ENCODE measurements at regions not wholly inside any gene's neighbourhood (a gene's known extent, or its start where the extent isn't known, plus 50 kb on each side); places are given as distances from the start of the nearest gene placed in this dataset.
"Not testable (repeated sequence)": the region's sequence is repeated elsewhere in the genome, so short reads cannot be mapped to it uniquely, and the experiment has no call there.

DNA sequence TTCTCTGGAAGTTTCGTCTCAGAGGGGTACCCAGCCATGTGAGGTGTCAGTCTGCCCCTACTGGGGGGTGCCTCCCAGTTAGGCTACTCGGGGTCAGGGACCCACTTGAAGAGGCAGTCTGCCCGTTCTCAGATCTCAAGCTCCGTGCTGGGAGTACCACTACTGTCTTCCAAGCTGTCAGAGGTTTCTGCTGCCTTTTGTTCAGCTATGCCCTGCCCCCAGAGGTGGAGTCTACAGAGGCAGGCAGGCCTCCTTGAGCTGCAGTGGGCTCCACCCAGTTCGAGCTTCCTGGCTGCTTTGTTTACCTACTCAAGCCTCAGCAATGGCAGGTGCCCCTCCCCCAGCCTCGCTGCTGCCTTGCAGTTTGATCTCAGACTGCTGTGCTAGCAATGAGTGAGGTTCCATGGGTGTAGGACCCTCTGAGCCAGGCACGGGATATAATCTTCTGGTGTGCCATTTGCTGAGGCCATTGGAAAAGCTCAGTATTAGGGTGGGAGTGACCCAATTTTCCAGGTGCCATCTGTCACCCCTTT lies 71.0 kb upstream of the SH3GLB1 start:
- not testable (repeated sequence) for DNase-seq; H3K36me3 Mint-ChIP-seq (ENCODE audit: low read depth); H3K4me3 Mint-ChIP-seq; H3K4me1 ChIP-seq (ENCODE audit: control insufficient read depth, insufficient read depth, low read length); H3K27ac ChIP-seq (ENCODE audit: low read depth, low read length); H3K4me1 Mint-ChIP-seq; H3K27me3 ChIP-seq (ENCODE audit: control insufficient read depth, insufficient read depth, low read length, poor library complexity, severe bottlenecking); H3K9ac ChIP-seq (ENCODE audit: extremely low read depth, low read length, poor library complexity, severe bottlenecking); H3K36me3 ChIP-seq (ENCODE audit: control insufficient read depth, insufficient read depth, low read length); H3K9me3 ChIP-seq (ENCODE audit: control insufficient read depth, low read length); H3K27me3 Mint-ChIP-seq (ENCODE audit: insufficient read depth); H3K4me3 ChIP-seq (ENCODE audit: low read length); H3K27ac Mint-ChIP-seq
- H3K9me3 Mint-ChIP-seq = peaks cover 42% of the 10 kb centered on the region
- WGBS, 2 experiments (ENCODE audit: insufficient coverage in 1 of 2, insufficient read length in 1 of 2) = 87% methylated on average over 3 to 7 of the region's 7 CpGs

DNA sequence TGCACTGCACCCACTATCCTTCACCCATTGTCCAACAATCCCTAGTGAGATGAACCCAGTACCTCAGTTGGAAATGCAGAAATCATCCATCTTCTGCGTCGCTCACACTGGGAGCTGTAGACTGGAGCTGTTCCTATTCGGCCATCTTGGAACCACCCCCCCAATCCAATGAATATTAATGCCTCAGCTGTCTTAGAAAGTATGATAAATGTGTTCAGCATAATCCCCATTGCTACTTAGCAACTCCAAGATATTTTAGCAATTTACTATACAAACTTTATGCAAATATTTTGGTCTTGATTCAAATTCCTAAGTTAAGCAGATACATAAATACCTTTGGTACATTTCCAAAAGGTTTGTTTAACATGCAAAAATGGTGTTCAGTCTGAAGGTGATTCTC lies 70.5 kb upstream of the SH3GLB1 start:
- no peaks in the 10 kb centered on the region for H3K36me3 ChIP-seq (ENCODE audit: control insufficient read depth, insufficient read depth, low read length)
- no peak overlapping the region for H3K9ac ChIP-seq (ENCODE audit: extremely low read depth, low read length, poor library complexity, severe bottlenecking)

DNA sequence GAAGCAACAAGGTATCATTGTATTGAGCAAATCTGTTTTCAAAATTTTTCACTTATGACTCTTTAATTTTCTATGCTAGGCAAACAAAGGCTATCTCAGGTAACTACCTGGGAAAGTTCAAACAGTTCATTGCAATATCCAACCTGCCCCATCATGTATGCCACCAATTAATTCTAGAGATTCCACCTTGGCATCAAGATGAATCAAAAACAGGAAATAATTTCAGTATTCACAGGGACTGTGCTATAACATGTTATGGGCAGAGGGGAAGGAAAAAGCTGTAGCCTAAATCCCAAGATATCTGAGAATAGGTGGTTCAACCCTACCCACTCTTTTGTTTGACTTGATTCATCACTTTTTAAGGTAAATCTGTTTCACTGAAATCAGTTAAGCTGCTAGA lies 67.5 kb upstream of the SH3GLB1 start:
- DNase-seq = no peak
- H3K27ac ChIP-seq (ENCODE audit: low read depth, low read length) = no peak overlapping the region
- H3K4me3 ChIP-seq (ENCODE audit: low read length) = no peak overlapping the region
- H3K9me3 Mint-ChIP-seq = peaks cover 20% of the 10 kb centered on the region
- H3K9ac ChIP-seq (ENCODE audit: extremely low read depth, low read length, poor library complexity, severe bottlenecking) = no peak overlapping the region
- no peaks in the 10 kb centered on the region for H3K36me3 Mint-ChIP-seq (ENCODE audit: low read depth)
- H3K4me3 Mint-ChIP-seq = no peak overlapping the region
- no peaks in the 10 kb centered on the region for H3K4me1 Mint-ChIP-seq
- H3K27me3 Mint-ChIP-seq (ENCODE audit: insufficient read depth) = no peaks in the 10 kb centered on the region
- TF ChIP-seq, protein P1, sequence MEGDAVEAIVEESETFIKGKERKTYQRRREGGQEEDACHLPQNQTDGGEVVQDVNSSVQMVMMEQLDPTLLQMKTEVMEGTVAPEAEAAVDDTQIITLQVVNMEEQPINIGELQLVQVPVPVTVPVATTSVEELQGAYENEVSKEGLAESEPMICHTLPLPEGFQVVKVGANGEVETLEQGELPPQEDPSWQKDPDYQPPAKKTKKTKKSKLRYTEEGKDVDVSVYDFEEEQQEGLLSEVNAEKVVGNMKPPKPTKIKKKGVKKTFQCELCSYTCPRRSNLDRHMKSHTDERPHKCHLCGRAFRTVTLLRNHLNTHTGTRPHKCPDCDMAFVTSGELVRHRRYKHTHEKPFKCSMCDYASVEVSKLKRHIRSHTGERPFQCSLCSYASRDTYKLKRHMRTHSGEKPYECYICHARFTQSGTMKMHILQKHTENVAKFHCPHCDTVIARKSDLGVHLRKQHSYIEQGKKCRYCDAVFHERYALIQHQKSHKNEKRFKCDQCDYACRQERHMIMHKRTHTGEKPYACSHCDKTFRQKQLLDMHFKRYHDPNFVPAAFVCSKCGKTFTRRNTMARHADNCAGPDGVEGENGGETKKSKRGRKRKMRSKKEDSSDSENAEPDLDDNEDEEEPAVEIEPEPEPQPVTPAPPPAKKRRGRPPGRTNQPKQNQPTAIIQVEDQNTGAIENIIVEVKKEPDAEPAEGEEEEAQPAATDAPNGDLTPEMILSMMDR (conservative IDR thresholded peaks at IDR 0.05) = no peak
- no peaks in the 10 kb centered on the region for H3K36me3 ChIP-seq (ENCODE audit: control insufficient read depth, insufficient read depth, low read length)
- H3K27ac Mint-ChIP-seq = no peak overlapping the region
- H3K27me3 ChIP-seq (ENCODE audit: control insufficient read depth, insufficient read depth, low read length, poor library complexity, severe bottlenecking) = no peaks in the 10 kb centered on the region
- H3K4me1 ChIP-seq (ENCODE audit: control insufficient read depth, insufficient read depth, low read length) = no peaks in the 10 kb centered on the region
- peaks cover 7% of the 10 kb centered on the region for H3K9me3 ChIP-seq (ENCODE audit: control insufficient read depth, low read length)

More for the DNA sequence above, 70.5 kb upstream of the SH3GLB1 start:
- peaks cover 7% of the 10 kb centered on the region for H3K9me3 ChIP-seq (ENCODE audit: control insufficient read depth, low read length)
- no peak overlapping the region for H3K4me3 ChIP-seq (ENCODE audit: low read length)
- Mint-ChIP-seq H3K4me3 (no peak overlapping the region), H3K36me3 (ENCODE audit: low read depth) (no peaks in the 10 kb centered on the region), H3K27me3 (ENCODE audit: insufficient read depth) (no peaks in the 10 kb centered on the region), H3K27ac (no peak overlapping the region), H3K9me3 (peaks cover 41% of the 10 kb centered on the region), H3K4me1 (no peaks in the 10 kb centered on the region)
- H3K27ac ChIP-seq (ENCODE audit: low read depth, low read length) = no peak overlapping the region
- TF ChIP-seq, protein P1 (conservative IDR thresholded peaks at IDR 0.05) = no peak
- DNase-seq = no peak
- no peaks in the 10 kb centered on the region for H3K27me3 ChIP-seq (ENCODE audit: control insufficient read depth, insufficient read depth, low read length, poor library complexity, severe bottlenecking)
- WGBS, 2 experiments (ENCODE audit: insufficient coverage in 1 of 2, insufficient read length in 1 of 2) = 100% methylated on average over 3 of the region's 3 CpGs; no CpG with 5 or more reads in 1 of the 2 experiments
- H3K4me1 ChIP-seq (ENCODE audit: control insufficient read depth, insufficient read depth, low read length) = no peaks in the 10 kb centered on the region

DNA sequence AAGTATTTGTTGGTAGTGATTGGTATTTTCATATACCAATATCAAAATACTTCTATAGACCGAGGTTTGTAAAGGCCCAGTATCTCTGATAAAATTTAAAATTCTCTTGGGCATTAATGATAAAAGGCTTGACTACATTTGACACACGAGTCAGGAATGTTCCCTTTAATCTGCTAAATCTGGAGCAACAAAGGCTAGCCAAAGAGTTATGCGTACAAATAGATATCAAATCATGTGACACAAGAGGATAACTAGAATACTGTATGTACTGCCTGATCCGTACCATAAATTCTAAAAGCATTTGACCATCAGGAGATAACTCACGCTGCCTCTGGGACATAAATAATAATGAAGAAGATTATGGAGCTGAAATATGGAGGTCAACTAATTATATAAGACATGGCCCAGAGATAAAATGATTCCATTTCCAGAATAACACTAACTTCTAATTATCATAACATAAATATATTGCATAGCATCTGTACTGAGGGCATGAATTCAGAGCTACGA lies 64.2 kb upstream of the SH3GLB1 start:
- Histone ChIP-seq H3K9me3 (ENCODE audit: control insufficient read depth, low read length) (no peaks in the 10 kb centered on the region), H3K27me3 (ENCODE audit: control insufficient read depth, insufficient read depth, low read length, poor library complexity, severe bottlenecking) (no peaks in the 10 kb centered on the region), H3K9ac (ENCODE audit: extremely low read depth, low read length, poor library complexity, severe bottlenecking) (no peak overlapping the region), H3K27ac (ENCODE audit: low read depth, low read length) (no peak overlapping the region), H3K4me1 (ENCODE audit: control insufficient read depth, insufficient read depth, low read length) (no peaks in the 10 kb centered on the region), H3K36me3 (ENCODE audit: control insufficient read depth, insufficient read depth, low read length) (no peaks in the 10 kb centered on the region), H3K4me3 (ENCODE audit: low read length) (no peak overlapping the region)
- Mint-ChIP-seq H3K36me3 (ENCODE audit: low read depth) (no peaks in the 10 kb centered on the region), H3K4me1 (no peaks in the 10 kb centered on the region), H3K4me3 (no peak overlapping the region), H3K27ac (no peak overlapping the region), H3K9me3 (no peaks in the 10 kb centered on the region), H3K27me3 (ENCODE audit: insufficient read depth) (no peaks in the 10 kb centered on the region)
- no peak for DNase-seq
- TF ChIP-seq, protein P1 (conservative IDR thresholded peaks at IDR 0.05) = no peak
- WGBS, 2 experiments (ENCODE audit: insufficient coverage in 1 of 2, insufficient read length in 1 of 2) = 69 to 92% methylated on average over 1 to 6 of the region's 6 CpGs

Data from endodermal cell (in vitro differentiated cells).